HUES48 (cell line): ENCODE measurements at regions not wholly inside any gene's neighbourhood (a gene's known extent, or its start where the extent isn't known, plus 50 kb on each side); places are given as distances from the start of the nearest gene placed in this dataset.

Experiments
- H3K27ac ChIP-seq: one replicate; pipeline ENCODE4 v1.7.0; 2013; ENCODE audit warnings: low read depth, low read length, inconsistent platforms
- H3K27me3 ChIP-seq: 2 replicates; pipeline ENCODE4 v1.6.1; 2013; ENCODE audit warnings: mild to moderate bottlenecking, low read length; ENCODE audit not compliant: control insufficient read depth, insufficient read depth
- H3K36me3 ChIP-seq: 2 replicates; pipeline ENCODE4 v1.6.1; 2013; ENCODE audit warnings: low read length; ENCODE audit not compliant: control insufficient read depth, insufficient read depth
- H3K4me1 ChIP-seq: 2 replicates; pipeline ENCODE4 v1.6.1; 2013; ENCODE audit warnings: mild to moderate bottlenecking, low read length; ENCODE audit not compliant: control insufficient read depth, insufficient read depth
- H3K4me3 ChIP-seq: 2 replicates; pipeline ENCODE4 v1.5.1; 2013; ENCODE audit warnings: mild to moderate bottlenecking, low read depth, low read length
- H3K9ac ChIP-seq: 2 replicates; pipeline ENCODE4 v1.6.1; 2013; ENCODE audit warnings: mild to moderate bottlenecking, low read depth, low read length, moderate library complexity
- H3K9me3 ChIP-seq: 2 replicates; pipeline ENCODE4 v1.6.1; 2013; ENCODE audit warnings: low read length; ENCODE audit not compliant: control insufficient read depth, insufficient read depth

DNA sequence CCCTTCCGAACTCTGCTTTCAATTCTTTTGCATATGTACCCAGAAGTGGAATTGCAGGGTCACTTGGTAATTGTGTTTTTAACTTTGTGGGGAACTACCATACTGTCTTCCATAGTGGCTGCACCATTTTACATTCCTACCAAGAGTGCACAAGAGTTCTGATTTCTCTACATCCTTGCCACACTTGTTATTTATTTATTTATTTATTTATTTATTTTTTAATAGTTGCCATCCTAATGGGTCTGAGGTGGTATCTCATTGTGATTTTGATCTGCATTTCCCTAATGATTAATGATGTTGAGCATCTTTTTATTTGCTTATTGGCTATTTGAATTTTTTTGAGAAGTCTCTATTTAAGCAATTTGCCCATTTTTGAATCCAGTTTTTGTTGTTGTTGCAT is 422.4 kb downstream of the PTPRU start:
- H3K4me1 ChIP-seq, result no peaks in the 10 kb centered on the region
- no peaks in the 10 kb centered on the region for H3K27me3 ChIP-seq
- no peak overlapping the region for H3K4me3 ChIP-seq
- H3K27ac ChIP-seq, result no peak overlapping the region
- no peak overlapping the region for H3K9ac ChIP-seq
- H3K36me3 ChIP-seq, result no peaks in the 10 kb centered on the region
- no peaks in the 10 kb centered on the region for H3K9me3 ChIP-seq

DNA sequence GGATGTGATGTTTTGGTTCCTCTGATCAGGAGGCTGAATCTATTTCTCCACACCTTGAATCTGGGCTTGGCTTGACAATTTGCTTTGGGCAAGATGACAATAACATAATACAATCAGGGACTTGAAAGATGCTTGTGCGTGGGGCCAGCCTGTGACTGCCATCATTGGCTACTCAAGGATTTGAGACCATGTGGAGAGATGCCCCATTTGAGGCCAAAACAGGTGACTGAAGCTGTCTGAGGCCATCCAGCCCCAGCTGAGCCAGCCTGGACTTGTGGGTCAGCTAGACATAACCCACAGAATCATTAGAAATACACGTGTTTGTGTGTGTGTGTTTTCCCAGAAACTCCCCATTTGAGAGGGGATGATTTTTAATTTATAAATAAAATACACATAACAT is 421.5 kb downstream of the PTPRU start:
- Histone ChIP-seq H3K9me3 (no peaks in the 10 kb centered on the region), H3K36me3 (no peaks in the 10 kb centered on the region), H3K27me3 (no peaks in the 10 kb centered on the region), H3K4me3 (no peak overlapping the region), H3K27ac (no peak overlapping the region), H3K9ac (no peak overlapping the region), H3K4me1 (no peaks in the 10 kb centered on the region)

GRCh38 chr1:29655945-29656850 is 419.9 kb downstream of the PTPRU start:
- no peak overlapping the region for H3K4me3 ChIP-seq
- no peak overlapping the region for H3K27ac ChIP-seq
- no peaks in the 10 kb centered on the region for H3K4me1 ChIP-seq
- H3K9me3 ChIP-seq, result no peaks in the 10 kb centered on the region
- H3K36me3 ChIP-seq, result no peaks in the 10 kb centered on the region
- no peaks in the 10 kb centered on the region for H3K27me3 ChIP-seq
- H3K9ac ChIP-seq, result no peak overlapping the region

GRCh38 chr1:29655145-29655544 is 418.8 kb downstream of the PTPRU start:
- Histone ChIP-seq H3K27ac (no peak overlapping the region), H3K4me3 (no peak overlapping the region), H3K36me3 (no peaks in the 10 kb centered on the region), H3K9ac (no peak overlapping the region), H3K4me1 (no peaks in the 10 kb centered on the region), H3K27me3 (no peaks in the 10 kb centered on the region), H3K9me3 (no peaks in the 10 kb centered on the region)

DNA sequence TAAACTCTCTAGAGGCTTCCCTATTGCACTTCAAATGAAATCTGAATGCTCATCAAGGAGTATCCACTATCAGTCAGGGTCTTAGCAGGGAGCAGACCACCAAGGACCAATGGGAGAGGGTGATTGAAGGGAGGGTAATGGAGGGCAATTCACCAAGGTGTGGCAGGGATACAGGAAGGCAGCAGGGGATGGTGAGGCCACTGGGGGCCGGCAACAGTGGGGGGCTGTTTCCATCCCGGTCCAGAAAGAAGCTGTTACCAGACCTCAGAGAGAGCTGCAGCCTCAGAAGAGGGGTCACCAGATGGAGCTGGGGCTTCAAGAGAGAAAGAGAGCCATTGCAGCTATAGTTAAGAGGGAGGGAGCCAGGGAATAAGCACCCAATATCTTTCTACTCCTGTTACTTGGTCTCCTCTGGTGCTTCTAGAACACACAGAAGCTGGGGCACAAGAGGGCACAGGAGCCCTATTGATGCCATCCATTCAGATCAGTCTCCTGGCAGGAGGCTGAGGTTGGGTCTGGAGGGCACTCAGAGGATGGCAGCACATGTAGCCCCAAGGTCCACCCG is 417.6 kb downstream of the PTPRU start:
- no peaks in the 10 kb centered on the region for H3K4me1 ChIP-seq
- H3K4me3 ChIP-seq, result no peak overlapping the region
- H3K36me3 ChIP-seq, result no peaks in the 10 kb centered on the region
- H3K27ac ChIP-seq, result no peak overlapping the region
- no peaks in the 10 kb centered on the region for H3K9me3 ChIP-seq
- no peaks in the 10 kb centered on the region for H3K27me3 ChIP-seq
- H3K9ac ChIP-seq, result no peak overlapping the region

DNA sequence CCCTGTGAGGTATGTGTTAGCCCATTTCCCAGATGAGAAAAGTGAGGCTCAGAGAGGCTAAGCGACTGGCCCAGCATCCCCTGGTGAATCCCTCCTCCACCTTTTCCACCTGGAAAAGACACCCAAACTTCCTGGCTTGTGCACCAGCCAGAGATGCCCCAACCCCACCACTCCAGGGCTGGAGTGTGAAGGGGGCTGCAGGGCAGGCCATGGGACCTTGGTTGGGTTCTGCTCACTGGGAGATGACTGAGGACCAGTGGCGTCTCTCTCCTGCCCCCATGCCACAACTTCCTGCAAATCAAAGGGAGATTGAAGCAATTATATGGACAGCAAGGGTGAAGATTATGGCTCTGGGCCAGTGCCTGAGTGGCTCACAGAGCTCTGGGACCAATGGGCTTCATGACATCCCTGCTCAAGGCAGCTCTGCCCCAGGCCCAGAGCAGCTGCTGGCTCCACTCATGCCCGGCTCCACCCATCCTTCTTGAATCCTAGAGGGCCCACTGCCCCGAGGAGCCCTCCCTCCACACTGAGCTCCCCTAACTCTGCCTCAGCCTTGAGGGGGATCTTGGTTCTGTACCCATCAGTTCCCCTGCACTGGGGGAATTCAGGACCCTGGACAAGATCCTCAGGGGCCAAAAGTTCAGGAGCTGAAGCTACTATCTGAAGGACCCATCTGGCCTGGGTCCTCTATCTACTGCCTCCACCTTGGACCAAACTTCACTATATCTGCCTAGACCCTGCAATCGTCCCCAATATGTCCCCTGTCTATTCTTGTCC is 416.9 kb downstream of the PTPRU start:
- H3K9me3 ChIP-seq, result no peaks in the 10 kb centered on the region
- H3K27me3 ChIP-seq, result no peaks in the 10 kb centered on the region
- no peak overlapping the region for H3K4me3 ChIP-seq
- H3K27ac ChIP-seq, result no peak overlapping the region
- no peaks in the 10 kb centered on the region for H3K4me1 ChIP-seq
- no peaks in the 10 kb centered on the region for H3K36me3 ChIP-seq
- H3K9ac ChIP-seq, result no peak overlapping the region

GRCh38 chr1:29651684-29652665 is 415.7 kb downstream of the PTPRU start:
- no peaks in the 10 kb centered on the region for H3K27me3 ChIP-seq
- H3K27ac ChIP-seq, result no peak overlapping the region
- no peaks in the 10 kb centered on the region for H3K9me3 ChIP-seq
- H3K36me3 ChIP-seq, result no peaks in the 10 kb centered on the region
- H3K4me3 ChIP-seq, result no peak overlapping the region
- no peaks in the 10 kb centered on the region for H3K4me1 ChIP-seq
- H3K9ac ChIP-seq, result no peak overlapping the region

DNA sequence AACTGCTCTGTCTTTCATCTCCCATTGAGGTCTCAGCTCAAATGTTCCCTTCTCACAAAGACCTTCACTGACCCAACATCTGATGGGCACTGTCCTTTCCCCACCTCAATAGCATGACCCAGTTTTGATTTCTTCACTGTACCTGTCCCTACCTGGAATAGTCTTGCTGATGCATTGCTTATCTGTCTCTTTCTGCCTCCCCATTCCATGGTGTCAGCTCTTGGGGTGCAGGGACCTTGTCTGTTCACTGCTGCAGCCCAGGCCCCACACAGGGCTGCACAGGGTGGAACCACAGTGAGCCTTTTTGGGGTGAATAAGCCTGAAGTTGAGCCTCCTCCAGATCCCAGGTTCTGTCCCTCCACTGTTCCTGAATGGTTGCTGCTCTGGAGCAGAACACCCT is 414.9 kb downstream of the PTPRU start:
- Histone ChIP-seq H3K4me3 (no peak overlapping the region), H3K4me1 (no peaks in the 10 kb centered on the region), H3K27me3 (no peaks in the 10 kb centered on the region), H3K9me3 (no peaks in the 10 kb centered on the region), H3K36me3 (no peaks in the 10 kb centered on the region), H3K27ac (no peak overlapping the region), H3K9ac (no peak overlapping the region)

GRCh38 chr1:29650476-29650875 is 414.2 kb downstream of the PTPRU start:
- Histone ChIP-seq H3K27ac (no peak overlapping the region), H3K4me1 (peaks cover 2% of the 10 kb centered on the region; the same call in 1 of the 2 replicates), H3K27me3 (no peaks in the 10 kb centered on the region), H3K4me3 (no peak overlapping the region), H3K36me3 (no peaks in the 10 kb centered on the region), H3K9me3 (no peaks in the 10 kb centered on the region), H3K9ac (no peak overlapping the region)

DNA sequence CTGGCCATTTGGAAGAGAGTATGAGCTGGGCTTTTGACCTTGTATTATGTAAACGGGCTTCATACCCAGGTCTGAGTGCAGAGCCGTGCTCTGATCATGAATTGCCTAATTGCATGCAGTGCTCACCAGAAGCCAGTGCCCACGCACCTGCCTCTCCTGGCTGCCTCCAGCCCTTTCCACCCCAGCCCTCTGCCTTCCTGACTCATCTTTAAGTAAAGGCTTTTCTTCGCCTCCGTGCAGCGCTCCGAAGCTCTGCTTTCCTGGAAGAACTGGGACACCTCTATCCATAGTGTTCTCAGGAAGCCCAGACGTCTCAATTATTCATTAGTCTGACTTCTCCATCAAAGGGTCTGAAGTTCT is 413.7 kb downstream of the PTPRU start:
- H3K4me3 ChIP-seq, result no peak overlapping the region
- H3K27me3 ChIP-seq, result no peaks in the 10 kb centered on the region
- H3K36me3 ChIP-seq, result no peaks in the 10 kb centered on the region
- H3K4me1 ChIP-seq, result peaks cover 6% of the 10 kb centered on the region
- H3K9me3 ChIP-seq, result no peaks in the 10 kb centered on the region
- H3K9ac ChIP-seq, result no peak overlapping the region
- no peak overlapping the region for H3K27ac ChIP-seq
